ENCODE measurements at regions not wholly inside any gene's neighbourhood (a gene's known extent, or its start where the extent isn't known, plus 50 kb on each side); places are given as distances from the start of the nearest gene placed in this dataset.

- Histone ChIP-seq H3K4me1 (no peaks in the 10 kb centered on the region), H3K4me3 (no peak overlapping the region), H3K27me3 (ENCODE audit: low read depth) (no peaks in the 10 kb centered on the region), H3K27ac (replicated peaks) (no peak overlapping the region), H3K36me3 (no peaks in the 10 kb centered on the region), H3K9me3 (replicated peaks) (no peaks in the 10 kb centered on the region)
- no peak for TF ChIP-seq CTCF (IDR thresholded peaks at IDR 0.05; ENCODE audit: borderline replicate concordance)
- intact Hi-C loops (cut with micrococcal nuclease), result no loop called here
- DNase-seq, result no peak
These were observed 358.2 kb upstream of the MEF2C start for GRCh38 chr5:89241186-89241585.

- intact Hi-C loops (cut with micrococcal nuclease), result no loop called here
- Histone ChIP-seq H3K9me3 (replicated peaks) (no peaks in the 10 kb centered on the region), H3K4me1 (no peaks in the 10 kb centered on the region), H3K27ac (replicated peaks) (no peak overlapping the region), H3K36me3 (no peaks in the 10 kb centered on the region), H3K4me3 (no peak overlapping the region), H3K27me3 (ENCODE audit: low read depth) (no peaks in the 10 kb centered on the region)
- no peak for TF ChIP-seq CTCF (IDR thresholded peaks at IDR 0.05; ENCODE audit: borderline replicate concordance)
- no peak for DNase-seq
These were observed 353.9 kb upstream of the MEF2C start for GRCh38 chr5:89236900-89237299.

GRCh38 chr5:89233462-89233861 is 350.5 kb upstream of the MEF2C start:
- Histone ChIP-seq H3K36me3 (no peaks in the 10 kb centered on the region), H3K27ac (replicated peaks) (no peak overlapping the region), H3K4me3 (no peak overlapping the region), H3K27me3 (ENCODE audit: low read depth) (no peaks in the 10 kb centered on the region), H3K9me3 (replicated peaks) (peaks cover 2% of the 10 kb centered on the region), H3K4me1 (no peaks in the 10 kb centered on the region)
- intact Hi-C loops (cut with micrococcal nuclease), result no loop called here
- no peak for DNase-seq
- TF ChIP-seq CTCF (IDR thresholded peaks at IDR 0.05; ENCODE audit: borderline replicate concordance), result no peak

- no peak for DNase-seq
- Histone ChIP-seq H3K27me3 (ENCODE audit: low read depth) (no peaks in the 10 kb centered on the region), H3K4me1 (no peaks in the 10 kb centered on the region), H3K27ac (replicated peaks) (no peak overlapping the region), H3K4me3 (no peak overlapping the region), H3K9me3 (replicated peaks) (peaks cover 11% of the 10 kb centered on the region), H3K36me3 (no peaks in the 10 kb centered on the region)
- TF ChIP-seq CTCF (IDR thresholded peaks at IDR 0.05; ENCODE audit: borderline replicate concordance), result no peak
- intact Hi-C loops (cut with micrococcal nuclease), result no loop called here
These were observed 349.2 kb upstream of the MEF2C start for GRCh38 chr5:89232139-89232603.

GRCh38 chr5:89230178-89230577 is 347.2 kb upstream of the MEF2C start:
- Histone ChIP-seq H3K4me1 (no peaks in the 10 kb centered on the region), H3K27ac (replicated peaks) (no peak overlapping the region), H3K4me3 (no peak overlapping the region), H3K36me3 (no peaks in the 10 kb centered on the region), H3K9me3 (replicated peaks) (peaks cover 20% of the 10 kb centered on the region), H3K27me3 (ENCODE audit: low read depth) (no peaks in the 10 kb centered on the region)
- no peak for TF ChIP-seq CTCF (IDR thresholded peaks at IDR 0.05; ENCODE audit: borderline replicate concordance)
- intact Hi-C loops (cut with micrococcal nuclease), result no loop called here
- no peak for DNase-seq

Measured in left ventricle myocardium inferior (tissue), 1 donor.